OCI-LY7 (cell line): ENCODE measurements at regions not wholly inside any gene's neighbourhood (a gene's known extent, or its start where the extent isn't known, plus 50 kb on each side); places are given as distances from the start of the nearest gene placed in this dataset.

Source experiments
- BruUV-seq: library from RNA; stranded (reverse); fragments of 400-500 nt; replicated peaks from 2 replicates; lab custom pipeline; 2021; lab: Mats Ljungman, UMichigan
- CTCF ChIA-PET: fragments of 300-600 bp; sonication (Branson Sonifier 250); formaldehyde crosslinking; loops from one replicate; lab custom pipeline; 2022; ENCODE audit warnings: antibody characterized with exemption; ENCODE audit not compliant: unreplicated experiment; lab: Charles Lee
- POLR2A ChIA-PET: fragments of 300-600 bp; sonication (Branson Sonifier 250); formaldehyde crosslinking; loops from one replicate; lab custom pipeline; 2022; ENCODE audit warnings: antibody characterized with exemption; lab: Charles Lee
- DNase-seq: peaks from one replicate; pipeline ENCODE4 v3.0.0-alpha.2; 2015; ENCODE audit warnings: low spot score
- H2AFZ ChIP-seq: fragments of 200-600 bp; sonication (generic), shearing (Covaris generic); 2 replicates; pipeline ENCODE4 v1.6.1; 2014; ENCODE audit warnings: mild to moderate bottlenecking, antibody characterized with exemption, low read length, moderate library complexity
- H3K27ac ChIP-seq: fragments of 200-600 bp; sonication (generic); 2 replicates; pipeline ENCODE4 v1.5.1; 2014; ENCODE audit warnings: mixed run types, low read depth, mild to moderate bottlenecking, moderate library complexity, low read length, inconsistent platforms; ENCODE audit not compliant: poor library complexity, severe bottlenecking
- H3K36me3 ChIP-seq: fragments of 200-600 bp; sonication (generic); 2 replicates; pipeline ENCODE4 v1.6.1; 2014; ENCODE audit warnings: mild to moderate bottlenecking, antibody characterized with exemption, low read length, moderate library complexity, mixed read lengths; ENCODE audit not compliant: insufficient read depth
- H3K4me1 ChIP-seq: fragments of 200-600 bp; sonication (generic); 2 replicates; pipeline ENCODE4 v1.5.1; 2014; ENCODE audit warnings: mild to moderate bottlenecking, low read length; ENCODE audit not compliant: insufficient read depth, poor library complexity, severe bottlenecking
- H3K4me2 ChIP-seq: fragments of 200-600 bp; sonication (generic); 2 replicates; pipeline ENCODE4 v1.6.1; 2014; ENCODE audit warnings: mild to moderate bottlenecking, low read length
- H3K4me3 ChIP-seq: fragments of 200-600 bp; sonication (generic); 2 replicates; pipeline ENCODE4 v1.5.1; 2014; ENCODE audit warnings: mild to moderate bottlenecking, low read depth, low read length; ENCODE audit not compliant: poor library complexity, severe bottlenecking
- H3K79me2 ChIP-seq: fragments of 200-600 bp; sonication (generic); 2 replicates; pipeline ENCODE4 v1.6.1; 2016; ENCODE audit warnings: low read depth, mild to moderate bottlenecking, low read length, moderate library complexity, mixed read lengths; ENCODE audit not compliant: insufficient read depth
- H3K9me2 ChIP-seq: fragments of 200-600 bp; sonication (generic); 2 replicates; pipeline ENCODE4 v1.6.1; 2016; ENCODE audit warnings: mild to moderate bottlenecking, low read length, mixed read lengths; ENCODE audit not compliant: insufficient read depth
- H3K9me3 ChIP-seq: fragments of 200-600 bp; sonication (generic); 2 replicates; pipeline ENCODE4 v1.6.1; 2014; ENCODE audit warnings: mild to moderate bottlenecking, mixed run types, low read length, mixed read lengths
- H4K20me1 ChIP-seq: fragments of 200-600 bp; sonication (generic); 2 replicates; pipeline ENCODE4 v1.6.1; 2014; ENCODE audit warnings: mild to moderate bottlenecking, antibody characterized with exemption, low read length, moderate library complexity, mixed read lengths; ENCODE audit not compliant: insufficient read depth
- CTCF ChIP-seq: fragments of 200-600 bp; sonication (generic); conservative IDR thresholded peaks from 2 replicates; pipeline ENCODE4 v1.5.1; 2014; ENCODE audit warnings: mild to moderate bottlenecking, antibody characterized with exemption, low read length, moderate library complexity, mixed read lengths
- EZH2phosphoT487 ChIP-seq: fragments of 200-600 bp; sonication (generic); IDR thresholded peaks from 2 replicates; pipeline ENCODE4 v1.6.1; 2018; ENCODE audit warnings: low read depth, borderline replicate concordance, mild to moderate bottlenecking, mixed run types, antibody characterized with exemption, low read length, moderate library complexity, mixed read lengths
- intact Hi-C: fragments of 100-400 bp; cut with micrococcal nuclease; formaldehyde crosslinking; loops from one replicate; pipeline ENCODE4 v1.10.0; 2022; ENCODE audit not compliant: unreplicated experiment

- Histone ChIP-seq H3K79me2 (no peaks in the 10 kb centered on the region), H3K9me2 (no peaks in the 10 kb centered on the region), H4K20me1 (no peaks in the 10 kb centered on the region), H2AFZ (no peak overlapping the region), H3K9me3 (no peaks in the 10 kb centered on the region), H3K4me2 (no peak overlapping the region), H3K36me3 (no peaks in the 10 kb centered on the region), H3K4me1 (no peaks in the 10 kb centered on the region), H3K27ac (no peak overlapping the region), H3K4me3 (no peak overlapping the region)
- CTCF ChIA-PET, result no interaction called here
- BruUV-seq, result no TSS peak
- TF ChIP-seq CTCF (no peak), EZH2phosphoT487 (no peak)
- POLR2A ChIA-PET, result interaction anchor here (0.7 kb wide), 1 partner anchor 20 kb away, joined by 3 read pairs; no protein-coding TSS in a partner anchor
- DNase-seq, result no peak
- intact Hi-C loops, result no loop called here
Measured at GRCh38 chr2:163455815-163456214, 280.0 kb downstream of the FIGN start.

GRCh38 chr2:163453920-163454319 is 281.9 kb downstream of the FIGN start:
- Histone ChIP-seq H3K4me1 (no peaks in the 10 kb centered on the region), H3K9me3 (no peaks in the 10 kb centered on the region), H2AFZ (no peak overlapping the region), H3K4me3 (no peak overlapping the region), H3K9me2 (no peaks in the 10 kb centered on the region), H4K20me1 (no peaks in the 10 kb centered on the region), H3K27ac (no peak overlapping the region), H3K4me2 (no peak overlapping the region), H3K79me2 (no peaks in the 10 kb centered on the region), H3K36me3 (no peaks in the 10 kb centered on the region)
- ChIA-PET CTCF (no interaction called here), POLR2A (interaction anchor here (0.5 kb wide), 1 partner anchor 18 kb away, joined by 3 read pairs; no protein-coding TSS in a partner anchor)
- intact Hi-C loops, result no loop called here
- DNase-seq, result no peak
- TF ChIP-seq CTCF (no peak), EZH2phosphoT487 (no peak)
- no TSS peak for BruUV-seq

GRCh38 chr2:163441603-163442002 is 294.2 kb downstream of the FIGN start:
- H3K4me2 ChIP-seq, result no peak overlapping the region
- no peaks in the 10 kb centered on the region for H3K9me3 ChIP-seq
- ChIA-PET CTCF (no interaction called here), POLR2A (no interaction called here)
- BruUV-seq, result no TSS peak
- no peaks in the 10 kb centered on the region for H3K4me1 ChIP-seq
- H2AFZ ChIP-seq, result no peak overlapping the region
- H3K4me3 ChIP-seq, result no peak overlapping the region
- H3K27ac ChIP-seq, result no peak overlapping the region
- intact Hi-C loops, result no loop called here
- no peak for TF ChIP-seq EZH2phosphoT487
- TF ChIP-seq CTCF, result no peak
- no peaks in the 10 kb centered on the region for H3K9me2 ChIP-seq
- no peaks in the 10 kb centered on the region for H3K79me2 ChIP-seq
- no peaks in the 10 kb centered on the region for H3K36me3 ChIP-seq
- no peak for DNase-seq
- H4K20me1 ChIP-seq, result no peaks in the 10 kb centered on the region
